GM04503 (cell line): ENCODE measurements at regions not wholly inside any gene's neighbourhood (a gene's known extent, or its start where the extent isn't known, plus 50 kb on each side); places are given as distances from the start of the nearest gene placed in this dataset.

Source experiments
- DNase-seq: peaks from one replicate; pipeline ENCODE4 v3.0.0-alpha.2; 2012; ENCODE audit warnings: low read depth

- DNase-seq, result no peak
Measured at GRCh38 chr1:82893712-82894470, 1093.2 kb downstream of the ADGRL2 start.

GRCh38 chr1:82880506-82880905 lies 1079.8 kb downstream of the ADGRL2 start:
- no peak for DNase-seq

DNA sequence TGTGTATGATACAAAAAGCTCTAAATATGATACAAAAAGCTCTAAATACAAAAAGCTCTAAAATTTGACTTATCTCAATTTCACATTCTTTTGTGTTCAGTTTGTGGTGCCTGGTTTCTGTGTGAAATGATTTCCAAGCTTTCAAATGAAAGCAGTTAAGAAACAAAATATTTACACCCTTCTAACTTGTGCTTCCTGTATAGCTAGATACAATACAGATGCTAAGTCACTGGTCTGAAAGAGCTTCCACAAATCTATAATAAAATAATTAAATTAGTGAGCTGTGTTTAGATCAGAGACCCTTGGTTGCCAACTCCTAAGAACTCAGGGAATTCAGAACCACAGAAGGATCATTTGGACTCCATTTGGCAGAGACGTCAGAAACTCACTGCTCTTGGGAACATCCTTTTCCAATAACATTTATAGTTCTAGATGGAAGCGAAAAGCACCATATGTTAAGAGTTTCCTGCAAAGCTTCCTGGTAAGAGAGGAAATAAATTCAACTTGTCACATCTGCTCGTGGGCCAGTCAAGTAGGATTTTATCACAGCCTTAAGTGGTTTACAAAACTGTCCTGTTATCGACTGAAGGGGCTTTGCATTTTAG lies 1079.1 kb downstream of the ADGRL2 start:
- DNase-seq, result no peak

DNA sequence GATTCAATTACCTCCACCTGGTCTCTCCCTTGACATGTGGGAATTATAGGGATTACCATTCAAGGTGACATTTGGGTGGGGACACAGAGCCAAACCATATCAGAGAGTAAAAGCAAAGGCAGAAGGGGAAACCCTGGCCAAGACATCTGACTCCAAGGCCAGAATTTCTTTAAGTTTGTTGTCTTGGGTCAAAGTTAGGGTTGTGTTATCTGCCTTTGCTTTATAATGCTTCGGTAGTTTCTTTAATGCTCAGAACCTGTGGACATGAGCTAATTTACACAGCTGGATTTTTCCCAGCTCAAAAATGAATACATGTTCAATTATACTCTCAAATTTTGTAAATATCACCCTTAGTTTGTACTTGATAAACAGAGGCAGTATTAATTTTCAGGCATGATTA lies 1074.4 kb downstream of the ADGRL2 start:
- DNase-seq, result no peak

DNA sequence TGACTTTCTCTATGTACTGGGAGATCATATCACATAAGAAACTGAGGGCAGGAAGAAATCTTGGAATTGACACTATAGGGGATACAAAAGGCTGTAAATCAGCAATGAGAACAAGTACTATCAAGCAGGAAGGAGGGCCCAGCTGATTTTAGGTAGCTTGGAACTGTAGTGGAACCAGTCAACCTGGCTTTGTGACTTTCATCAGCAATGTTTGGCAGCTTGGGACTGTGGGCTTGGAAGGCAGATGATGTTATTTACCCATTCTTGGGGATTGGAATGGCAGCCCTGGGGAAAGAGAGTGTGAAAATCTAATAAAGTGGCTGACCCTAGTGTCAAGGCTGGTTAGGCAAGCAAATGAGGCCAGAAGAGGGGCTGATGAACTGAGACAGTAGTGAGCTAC lies 1073.3 kb downstream of the ADGRL2 start:
- no peak for DNase-seq

DNA sequence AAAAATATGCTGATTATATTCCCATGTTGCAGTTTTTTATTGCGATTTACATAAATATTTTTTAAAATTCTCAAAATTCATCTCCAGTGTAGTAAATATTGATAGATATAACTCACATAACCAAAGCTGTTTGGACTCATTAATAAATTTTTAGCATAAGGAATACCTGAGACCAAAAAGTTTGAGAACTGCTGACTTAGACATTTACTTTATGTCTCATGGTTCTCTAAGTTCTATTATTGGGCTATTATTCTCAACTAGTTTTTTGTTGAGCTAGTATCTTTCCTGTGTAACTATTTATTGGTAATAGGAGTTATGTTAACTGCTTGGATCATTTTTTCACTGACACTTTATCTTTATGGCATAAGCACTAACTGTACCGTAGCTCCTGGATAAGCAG lies 1069.6 kb downstream of the ADGRL2 start:
- no peak for DNase-seq

DNA sequence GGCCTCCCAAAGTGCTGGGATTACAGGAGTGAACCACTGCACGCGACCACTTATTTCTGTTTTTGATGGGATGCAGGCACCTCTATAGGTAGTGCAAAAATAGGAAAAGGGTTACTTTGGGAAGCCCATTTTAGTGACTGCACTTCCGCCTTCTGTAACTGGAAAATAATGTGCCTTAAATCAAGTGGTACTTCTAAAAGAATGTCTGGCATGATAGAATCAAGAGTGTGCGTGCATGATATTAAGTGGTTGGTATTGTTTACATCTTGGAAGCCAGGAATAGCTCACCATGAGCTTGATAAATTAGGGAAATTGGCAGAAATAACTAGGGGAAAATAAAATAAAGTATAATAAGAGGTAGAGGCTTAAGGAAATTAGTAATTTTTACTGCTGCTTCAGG lies 1067.0 kb downstream of the ADGRL2 start:
- DNase-seq, result no peak

DNA sequence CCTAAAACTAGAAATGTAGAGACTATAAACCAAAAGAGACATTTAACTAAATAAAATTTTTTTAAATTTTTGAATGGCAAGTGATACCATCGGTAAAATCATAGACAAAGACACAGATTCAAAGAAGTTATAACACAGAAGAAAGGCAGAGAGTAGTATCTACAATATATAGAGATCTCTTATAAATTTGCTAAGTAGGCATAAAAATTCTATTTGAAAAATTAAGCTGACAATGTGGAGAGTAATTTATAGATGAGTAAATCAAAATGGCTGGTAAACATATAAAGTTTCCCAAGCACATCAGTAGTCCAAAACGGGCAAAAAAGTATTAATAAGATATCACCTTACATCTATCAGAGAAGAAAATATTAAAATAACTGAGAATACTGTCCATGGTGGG lies 1061.0 kb downstream of the ADGRL2 start:
- no peak for DNase-seq

DNA sequence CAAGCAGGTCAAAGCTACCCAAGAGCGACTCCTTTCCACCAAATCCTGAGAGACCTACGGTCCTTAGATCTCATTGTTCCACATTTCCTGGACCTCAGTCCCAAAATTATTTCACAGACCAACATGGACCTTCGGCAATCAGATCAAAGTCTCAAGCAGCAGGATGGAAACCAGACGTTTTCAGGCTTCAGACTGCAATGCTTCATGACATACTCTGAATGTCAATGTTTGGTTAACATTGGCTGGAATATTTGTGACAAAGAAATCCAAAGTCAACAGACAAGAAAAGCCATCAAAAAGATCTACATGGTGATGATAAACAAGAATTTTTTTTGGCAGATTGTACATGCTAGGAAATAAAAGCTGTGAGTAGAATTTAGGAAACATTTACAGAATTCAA lies 1057.3 kb downstream of the ADGRL2 start:
- DNase-seq, result no peak

DNA sequence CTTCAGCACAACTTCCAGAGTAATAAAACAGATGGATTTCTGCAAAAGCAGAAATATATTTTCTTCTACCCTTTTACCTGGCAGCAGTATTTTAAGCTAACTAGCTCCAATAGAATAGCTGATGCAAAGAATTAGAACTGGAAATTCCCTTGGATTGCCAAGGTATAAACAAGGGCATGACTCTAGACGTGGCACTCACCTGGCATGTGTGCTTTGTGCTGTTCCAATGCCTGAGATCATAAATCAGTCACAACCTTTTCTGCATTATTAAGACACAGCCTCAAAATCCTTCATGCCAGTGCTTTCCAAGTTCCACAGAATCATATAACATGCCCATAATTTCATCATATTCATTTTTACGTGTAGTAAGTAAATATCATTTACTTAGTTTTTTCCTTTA lies 1048.7 kb downstream of the ADGRL2 start:
- no peak for DNase-seq

DNA sequence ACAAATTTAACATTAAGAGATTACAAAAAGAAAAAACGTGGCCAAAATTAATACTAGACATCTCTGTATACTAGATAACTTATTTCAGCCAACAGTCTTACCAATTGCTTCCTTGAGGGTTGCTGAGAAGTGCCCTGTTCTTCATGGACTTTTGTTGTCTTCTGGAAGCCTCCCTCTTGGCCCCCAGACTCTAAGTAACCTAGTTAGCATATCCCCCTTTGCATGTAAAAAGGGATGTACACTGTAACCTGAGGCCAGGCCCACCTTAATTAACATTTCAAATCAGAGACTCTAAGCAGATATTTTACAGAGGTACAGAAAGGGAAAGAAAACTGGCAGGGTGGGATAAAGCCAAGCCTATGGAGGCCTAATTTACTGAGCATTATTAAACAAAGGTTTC lies 1047.3 kb downstream of the ADGRL2 start:
- no peak for DNase-seq

DNA sequence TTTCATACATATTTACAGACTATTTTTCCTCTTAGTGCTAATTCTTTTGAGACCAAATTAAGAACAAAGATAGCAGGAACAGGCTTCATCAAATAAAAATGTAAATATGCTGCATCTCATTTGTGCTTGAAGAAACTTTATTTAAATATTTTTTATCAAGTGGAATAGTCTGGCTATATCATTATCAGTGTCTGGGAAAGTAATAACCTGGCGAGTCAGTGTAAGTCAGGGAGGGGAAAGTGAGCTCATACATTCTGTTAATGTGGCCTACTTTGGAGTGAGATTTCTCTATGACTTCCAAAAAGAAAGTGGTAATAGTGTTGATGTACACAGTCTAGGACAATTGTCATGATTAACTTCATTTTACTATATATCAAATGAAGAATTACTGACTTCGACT lies 1045.1 kb downstream of the ADGRL2 start:
- no peak for DNase-seq

GRCh38 chr1:82844911-82845827 lies 1044.4 kb downstream of the ADGRL2 start:
- no peak for DNase-seq

DNA sequence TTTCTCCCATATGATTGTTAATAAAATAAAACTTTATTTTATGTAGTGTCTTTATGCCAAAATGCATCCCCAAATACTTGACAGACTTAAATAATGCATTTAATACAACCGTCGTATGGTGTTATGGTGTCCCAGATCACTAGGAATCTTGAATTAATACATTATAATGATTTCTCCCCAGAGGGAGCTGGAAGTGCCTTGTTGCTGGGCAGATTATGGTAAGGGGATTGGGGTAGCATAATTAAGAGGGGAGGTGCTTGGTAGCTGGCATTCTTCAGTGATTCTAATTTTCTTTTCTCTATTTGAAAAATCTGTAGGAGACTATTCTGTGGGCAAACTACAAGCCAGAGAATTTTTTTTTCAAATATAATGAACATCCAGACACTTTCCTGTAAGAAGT lies 1043.7 kb downstream of the ADGRL2 start:
- DNase-seq, result no peak

- DNase-seq, result no peak
Measured at GRCh38 chr1:82843876-82844275, 1043.1 kb downstream of the ADGRL2 start.

DNA sequence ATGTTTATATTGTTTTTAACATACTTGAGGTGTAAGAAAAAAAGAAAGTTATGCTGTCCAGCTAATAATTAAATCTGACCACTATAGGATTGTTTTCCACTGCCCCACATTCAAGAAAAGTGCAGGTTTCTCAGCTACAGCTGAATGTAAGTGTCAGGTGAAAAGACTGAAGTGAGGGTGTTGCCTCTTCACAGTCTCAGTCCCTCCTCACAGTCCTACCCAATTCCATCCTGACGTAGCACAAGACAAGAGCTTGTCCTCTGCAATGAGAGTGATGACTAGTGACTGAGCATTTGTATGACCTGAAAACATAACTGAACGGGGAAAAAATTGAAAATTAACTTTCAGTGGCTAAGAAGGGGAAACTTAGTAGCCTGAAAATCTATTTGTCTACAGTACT lies 1039.5 kb downstream of the ADGRL2 start:
- no peak for DNase-seq

- DNase-seq, result no peak
Measured at GRCh38 chr1:82837766-82838465, 1037.2 kb downstream of the ADGRL2 start.

GRCh38 chr1:82836973-82837680 lies 1036.4 kb downstream of the ADGRL2 start:
- no peak for DNase-seq

DNA sequence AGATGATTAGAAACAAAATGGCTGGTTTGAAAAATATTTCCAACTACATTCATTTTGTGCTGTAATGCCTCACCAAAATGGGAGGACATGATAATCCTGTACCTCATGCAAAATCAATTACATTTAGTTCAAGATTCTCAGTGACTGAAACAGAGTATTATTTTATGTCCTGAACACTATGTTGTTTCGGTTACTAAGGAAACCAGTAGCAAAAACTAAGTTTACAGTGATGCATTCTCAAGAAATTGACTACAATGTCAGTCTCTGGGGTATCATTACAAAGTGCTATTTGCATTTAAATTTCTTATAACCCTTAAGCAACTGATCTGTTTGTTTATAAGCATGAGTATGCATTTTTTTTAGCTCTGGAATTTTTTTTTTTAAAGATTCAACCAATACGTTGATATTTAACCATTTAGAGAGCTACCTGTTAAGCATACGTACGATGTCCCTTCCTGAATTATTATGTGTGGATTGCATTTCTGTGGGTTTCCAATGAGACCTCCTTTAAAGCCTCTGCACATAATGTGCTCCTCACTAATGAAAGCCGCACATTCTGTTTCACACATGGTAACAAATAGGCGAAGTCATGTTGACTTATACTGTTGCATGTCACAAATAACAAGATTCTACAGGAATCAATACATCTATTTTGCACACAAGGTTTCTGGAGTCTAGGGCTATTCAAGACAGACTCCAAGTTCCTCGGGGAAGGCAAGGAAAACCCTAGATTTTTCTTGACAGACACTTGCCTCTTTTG lies 1035.7 kb downstream of the ADGRL2 start:
- DNase-seq, result no peak

- DNase-seq, result no peak
Measured at GRCh38 chr1:82830690-82831380, 1030.1 kb downstream of the ADGRL2 start.
